ENCODE measurements at regions not wholly inside any gene's neighbourhood (a gene's known extent, or its start where the extent isn't known, plus 50 kb on each side); places are given as distances from the start of the nearest gene placed in this dataset.

DNA sequence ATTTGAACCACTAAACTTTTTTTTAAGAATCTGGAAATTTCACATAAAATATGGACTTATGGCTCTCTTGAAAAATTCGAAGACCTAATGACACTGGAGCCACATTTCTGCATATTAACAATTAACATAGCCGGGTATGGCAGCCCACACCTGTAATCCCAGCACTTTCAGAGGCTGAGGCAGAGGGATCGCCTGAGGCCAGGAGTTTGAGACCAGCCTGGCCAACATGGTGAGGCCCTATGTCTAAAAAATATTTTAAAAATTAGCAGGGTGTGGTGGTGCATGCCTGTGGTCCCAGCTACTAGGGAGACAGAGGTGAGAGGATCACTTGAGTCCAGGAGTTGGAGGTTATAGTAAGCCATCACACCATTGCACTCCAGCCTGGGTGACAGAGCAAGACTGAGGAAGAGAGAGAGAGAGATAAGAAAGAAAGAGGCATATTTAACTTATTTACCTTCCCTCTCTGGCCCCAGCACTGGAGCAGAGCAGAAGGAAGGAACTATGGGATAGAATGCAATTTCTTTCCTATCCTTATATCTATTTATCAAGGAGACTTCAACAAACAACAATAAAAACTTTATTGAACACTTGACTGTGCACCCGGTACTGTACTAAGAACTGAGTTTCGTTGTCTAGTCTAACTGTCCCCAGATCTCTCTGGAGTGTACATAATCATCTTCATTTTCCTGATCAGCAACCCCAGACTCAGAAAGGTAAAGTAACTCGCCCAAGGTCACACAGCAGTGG, 63.6 kb upstream of the EYA2 start:
- no peaks in the 10 kb centered on the region for H4K20me1 ChIP-seq (ENCODE audit: insufficient read depth, low read length)
- dilution Hi-C loops (cut with HindIII; ENCODE audit: low sequenced_read_pairs, unreplicated experiment) (no loop called here), intact Hi-C loops (cut with micrococcal nuclease) (no loop called here), in situ Hi-C loops (cut with MboI; ENCODE audit: low sequenced_read_pairs) (no loop called here)
- H2AK9ac ChIP-seq (replicated peaks; ENCODE audit: low read depth, low read length, poor library complexity): no peak overlapping the region
- ChIA-PET CTCF (no interaction called here), POLR2A (ENCODE audit: unreplicated experiment) (no interaction called here)
- no peaks in the 10 kb centered on the region for H3K79me1 ChIP-seq (ENCODE audit: low read depth in 1 of 2, low read length in 2 of 2)
- no peak overlapping the region for H3K27ac ChIP-seq (ENCODE audit: insufficient read depth, low read length)
- peak overlapping the region; percentile 49; the same call in 1 of the 2 replicates for H2BK120ac ChIP-seq (ENCODE audit: low read depth, low read length)
- no peaks in the 10 kb centered on the region for H3K9me3 ChIP-seq (ENCODE audit: control insufficient read depth, insufficient read depth, low read length)
- peak overlapping the region; percentile 13; the same call in 1 of the 2 replicates for H3K14ac ChIP-seq (replicated peaks; ENCODE audit: low read depth, low read length)
- H3K4me1 ChIP-seq (ENCODE audit: control insufficient read depth, insufficient read depth, low read length): peaks cover 21% of the 10 kb centered on the region
- H3K9me1 ChIP-seq (ENCODE audit: insufficient read depth, low read length): peaks cover 18% of the 10 kb centered on the region
- no peak for DNase-seq
- H2BK20ac ChIP-seq (ENCODE audit: low read depth, low read length): peak overlapping the region; percentile 62
- no peak overlapping the region for H3K4me2 ChIP-seq (ENCODE audit: low read depth, low read length)
- H3K18ac ChIP-seq (ENCODE audit: low read depth, low read length): 0 out of 2 replicates have a peak overlapping the region, but pooled peaks have one; percentile 16
- peak overlapping the region; percentile 87; the same call in 1 of the 2 replicates for H2AK5ac ChIP-seq (ENCODE audit: low read depth, low read length)
- no TSS peak for BruUV-seq (replicated peaks)
- no peak overlapping the region for H4K91ac ChIP-seq (ENCODE audit: insufficient read depth, low read depth, low read length)
- H3K56ac ChIP-seq (ENCODE audit: extremely low read depth, insufficient read depth, low read length): no peak overlapping the region
- WGBS, 2 experiments (ENCODE audit: extremely low coverage in 2 of 2, insufficient read length in 1 of 2): 100% methylated on average over 1 of the region's 6 CpGs; no CpG with 5 or more reads in 1 of the 2 experiments
- no peaks in the 10 kb centered on the region for H3K36me3 ChIP-seq (ENCODE audit: control insufficient read depth, insufficient read depth, low read length)
- no peak overlapping the region for H3K9ac ChIP-seq (ENCODE audit: low read depth, low read length)
- no peak overlapping the region; a peak in 1 of 4 replicates for H4K8ac ChIP-seq (ENCODE audit: low read depth in 2 of 2, low read length in 2 of 2)
- no peak overlapping the region for H2BK5ac ChIP-seq (ENCODE audit: low read depth, low read length, poor library complexity, severe bottlenecking)
- no peaks in the 10 kb centered on the region for H3K27me3 ChIP-seq (ENCODE audit: control insufficient read depth, insufficient read depth, low read length)
- no peak overlapping the region for H2AFZ ChIP-seq (replicated peaks; ENCODE audit: low read length, poor library complexity)
- H3K4ac ChIP-seq (ENCODE audit: low read depth, low read length): peak overlapping the region; percentile 75; the same call in 1 of the 2 replicates
- TF ChIP-seq POLR2A (IDR thresholded peaks at IDR 0.05; ENCODE audit: low read depth, low read length) (no peak), BHLHE40 (IDR thresholded peaks at IDR 0.05; ENCODE audit: low read depth, low read length) (no peak), MXI1 (IDR thresholded peaks at IDR 0.05; ENCODE audit: borderline replicate concordance, low read depth, low read length) (no peak), USF2 (IDR thresholded peaks at IDR 0.05; ENCODE audit: low read depth, low read length) (no peak), FOS (IDR thresholded peaks at IDR 0.05; ENCODE audit: low read depth, low read length) (no peak), SMC3 (IDR thresholded peaks at IDR 0.05; ENCODE audit: low read depth, low read length) (no peak), NFE2L2 (IDR thresholded peaks at IDR 0.05; ENCODE audit: low read depth, low read length) (no peak), MAFK (IDR thresholded peaks at IDR 0.05; ENCODE audit: low read depth, low read length) (no peak), CHD1 (IDR thresholded peaks at IDR 0.05; ENCODE audit: low read depth, low read length) (no peak), MAZ (IDR thresholded peaks at IDR 0.05; ENCODE audit: borderline replicate concordance, low read depth, low read length) (no peak), RCOR1 (IDR thresholded peaks at IDR 0.05; ENCODE audit: insufficient replicate concordance, low read length) (no peak), RAD21 (IDR thresholded peaks at IDR 0.05; ENCODE audit: low read length) (no peak), RFX5 (IDR thresholded peaks at IDR 0.05; ENCODE audit: low read depth, low read length) (no peak)
- TF ChIP-seq, protein P1, sequence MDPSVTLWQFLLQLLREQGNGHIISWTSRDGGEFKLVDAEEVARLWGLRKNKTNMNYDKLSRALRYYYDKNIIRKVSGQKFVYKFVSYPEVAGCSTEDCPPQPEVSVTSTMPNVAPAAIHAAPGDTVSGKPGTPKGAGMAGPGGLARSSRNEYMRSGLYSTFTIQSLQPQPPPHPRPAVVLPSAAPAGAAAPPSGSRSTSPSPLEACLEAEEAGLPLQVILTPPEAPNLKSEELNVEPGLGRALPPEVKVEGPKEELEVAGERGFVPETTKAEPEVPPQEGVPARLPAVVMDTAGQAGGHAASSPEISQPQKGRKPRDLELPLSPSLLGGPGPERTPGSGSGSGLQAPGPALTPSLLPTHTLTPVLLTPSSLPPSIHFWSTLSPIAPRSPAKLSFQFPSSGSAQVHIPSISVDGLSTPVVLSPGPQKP (IDR thresholded peaks at IDR 0.05; ENCODE audit: borderline replicate concordance, low read depth, low read length): no peak
- TF ChIP-seq, protein P2, sequence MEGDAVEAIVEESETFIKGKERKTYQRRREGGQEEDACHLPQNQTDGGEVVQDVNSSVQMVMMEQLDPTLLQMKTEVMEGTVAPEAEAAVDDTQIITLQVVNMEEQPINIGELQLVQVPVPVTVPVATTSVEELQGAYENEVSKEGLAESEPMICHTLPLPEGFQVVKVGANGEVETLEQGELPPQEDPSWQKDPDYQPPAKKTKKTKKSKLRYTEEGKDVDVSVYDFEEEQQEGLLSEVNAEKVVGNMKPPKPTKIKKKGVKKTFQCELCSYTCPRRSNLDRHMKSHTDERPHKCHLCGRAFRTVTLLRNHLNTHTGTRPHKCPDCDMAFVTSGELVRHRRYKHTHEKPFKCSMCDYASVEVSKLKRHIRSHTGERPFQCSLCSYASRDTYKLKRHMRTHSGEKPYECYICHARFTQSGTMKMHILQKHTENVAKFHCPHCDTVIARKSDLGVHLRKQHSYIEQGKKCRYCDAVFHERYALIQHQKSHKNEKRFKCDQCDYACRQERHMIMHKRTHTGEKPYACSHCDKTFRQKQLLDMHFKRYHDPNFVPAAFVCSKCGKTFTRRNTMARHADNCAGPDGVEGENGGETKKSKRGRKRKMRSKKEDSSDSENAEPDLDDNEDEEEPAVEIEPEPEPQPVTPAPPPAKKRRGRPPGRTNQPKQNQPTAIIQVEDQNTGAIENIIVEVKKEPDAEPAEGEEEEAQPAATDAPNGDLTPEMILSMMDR (conservative IDR thresholded peaks at IDR 0.05; ENCODE audit: low read depth, low read length): no peak
- H4K5ac ChIP-seq (ENCODE audit: low read depth, low read length): no peak overlapping the region; the same call in 1 of the 2 replicates
- ATAC-seq (ENCODE audit: low read depth): no peak
- peak overlapping the region; percentile 93; the same call in 1 of the 3 replicates for H2BK15ac ChIP-seq (ENCODE audit: low read depth, low read length)
- no peak overlapping the region for H3K23ac ChIP-seq (ENCODE audit: low read depth, low read length)
- no peak overlapping the region for H3K4me3 ChIP-seq (ENCODE audit: insufficient read depth, low read depth, low read length)
